NT2/D1 (cell line): ENCODE measurements at regions not wholly inside any gene's neighbourhood (a gene's known extent, or its start where the extent isn't known, plus 50 kb on each side); places are given as distances from the start of the nearest gene placed in this dataset.

Experiments
- DNase-seq: peaks from one replicate; pipeline ENCODE4 v3.0.0-alpha.2; 2011; ENCODE audit warnings: low read depth, low spot score
- H3K27me3 ChIP-seq: 2 replicates; pipeline ENCODE4 v1.6.0; 2011; ENCODE audit warnings: mild to moderate bottlenecking; ENCODE audit not compliant: insufficient read length, insufficient read depth
- H3K36me3 ChIP-seq: 2 replicates; pipeline ENCODE4 v1.6.1; 2011; ENCODE audit warnings: mild to moderate bottlenecking, low read length, mixed read lengths; ENCODE audit not compliant: insufficient read depth, insufficient read length
- H3K4me1 ChIP-seq: 2 replicates; pipeline ENCODE4 v1.5.1; 2011; ENCODE audit not compliant: insufficient read depth, insufficient read length
- H3K4me3 ChIP-seq: 2 replicates; pipeline ENCODE4 v1.5.1; 2011; ENCODE audit warnings: low read depth; ENCODE audit not compliant: insufficient read length
- H3K9ac ChIP-seq: 2 replicates; pipeline ENCODE4 v1.6.0; 2011; ENCODE audit warnings: low read depth; ENCODE audit not compliant: insufficient read length
- H3K9me3 ChIP-seq: 2 replicates; pipeline ENCODE4 v1.5.1; 2011; ENCODE audit warnings: mild to moderate bottlenecking, low read length; ENCODE audit not compliant: insufficient read depth
- SUZ12 ChIP-seq: IDR thresholded peaks from 2 replicates; pipeline ENCODE4 v1.6.1; 2011; ENCODE audit not compliant: insufficient read length, insufficient read depth; ENCODE audit errors: extremely low read depth
- YY1 ChIP-seq: IDR thresholded peaks from 2 replicates; pipeline ENCODE4 v1.6.1; 2011; ENCODE audit not compliant: insufficient read length, insufficient read depth
- ZNF274 ChIP-seq: IDR thresholded peaks from 2 replicates; pipeline ENCODE4 v1.6.1; 2011; ENCODE audit warnings: mild to moderate bottlenecking, low read depth, low read length

GRCh38 chr2:147170932-147171331 lies 673.9 kb upstream of the ACVR2A start:
- no peak overlapping the region for H3K4me3 ChIP-seq
- DNase-seq, result no peak

DNA sequence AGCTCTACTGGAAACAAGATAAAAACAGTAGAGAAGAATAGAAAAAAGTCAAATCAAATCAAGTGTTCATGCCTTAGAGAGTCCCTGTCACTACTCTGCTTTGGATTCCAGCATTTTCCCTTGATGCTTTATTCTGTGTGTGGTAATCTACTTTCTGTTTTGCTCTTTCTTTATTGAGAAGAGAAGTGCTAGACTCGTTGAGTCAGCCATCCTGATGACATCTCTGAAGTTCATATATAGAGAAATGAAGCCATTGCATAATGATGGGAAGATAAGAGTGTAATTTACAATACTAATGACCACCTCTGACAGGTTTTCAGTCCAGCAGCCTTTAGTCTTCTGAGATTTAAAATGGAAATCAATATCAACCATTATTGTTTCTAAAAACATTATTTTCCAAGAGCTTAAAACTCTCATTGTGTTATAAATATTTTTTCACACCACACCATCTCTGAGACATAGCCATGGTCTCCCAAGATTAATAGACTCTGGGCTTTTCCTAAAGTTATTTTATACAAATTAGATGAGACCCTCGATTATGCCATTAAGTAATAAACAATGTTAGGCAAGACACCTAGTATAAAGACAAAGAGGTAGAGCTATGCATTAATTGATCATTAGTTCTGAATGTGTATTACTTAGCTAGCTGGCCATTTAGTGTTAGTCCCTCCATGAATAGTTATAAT lies 679.0 kb upstream of the ACVR2A start:
- no peak for DNase-seq
- Histone ChIP-seq H3K4me3 (no peak overlapping the region), H3K36me3 (no peaks in the 10 kb centered on the region), H3K9ac (no peak overlapping the region), H3K4me1 (no peaks in the 10 kb centered on the region), H3K27me3 (no peaks in the 10 kb centered on the region), H3K9me3 (no peaks in the 10 kb centered on the region)
- TF ChIP-seq SUZ12, result no peak
- TF ChIP-seq ZNF274, result no peak
- no peak for TF ChIP-seq YY1

More at GRCh38 chr2:147170932-147171331, 673.9 kb upstream of the ACVR2A start:
- H3K36me3 ChIP-seq, result no peaks in the 10 kb centered on the region
- H3K27me3 ChIP-seq, result no peaks in the 10 kb centered on the region
- no peaks in the 10 kb centered on the region for H3K9me3 ChIP-seq
- TF ChIP-seq YY1, result no peak
- TF ChIP-seq ZNF274, result no peak
- no peak for TF ChIP-seq SUZ12
- H3K9ac ChIP-seq, result no peak overlapping the region
- no peaks in the 10 kb centered on the region for H3K4me1 ChIP-seq

DNA sequence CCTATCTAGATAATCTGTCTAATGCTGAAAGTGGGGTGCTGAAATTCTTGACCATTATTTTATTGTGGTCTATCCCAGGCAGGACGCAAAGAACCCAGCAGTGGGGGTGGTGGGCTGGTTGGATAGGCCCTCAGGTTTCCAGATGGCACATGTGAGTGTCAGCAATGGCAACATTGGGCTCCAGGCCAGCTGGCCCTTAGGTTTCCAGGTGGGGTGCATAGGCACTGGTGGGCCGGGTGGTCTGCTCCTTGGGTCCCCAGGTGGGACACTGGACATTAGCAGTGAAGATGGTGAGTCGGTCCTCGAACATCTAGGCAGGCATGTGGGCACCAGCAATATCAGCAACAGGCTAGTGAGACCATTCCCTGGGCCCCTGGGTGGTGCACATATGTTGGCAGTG lies 680.3 kb upstream of the ACVR2A start:
- H3K27me3 ChIP-seq, result no peaks in the 10 kb centered on the region
- DNase-seq, result no peak
- H3K9me3 ChIP-seq, result no peaks in the 10 kb centered on the region
- no peak overlapping the region for H3K9ac ChIP-seq
- no peaks in the 10 kb centered on the region for H3K36me3 ChIP-seq
- H3K4me1 ChIP-seq, result no peaks in the 10 kb centered on the region
- H3K4me3 ChIP-seq, result no peak overlapping the region
- TF ChIP-seq ZNF274 (no peak), SUZ12 (no peak), YY1 (no peak)

DNA sequence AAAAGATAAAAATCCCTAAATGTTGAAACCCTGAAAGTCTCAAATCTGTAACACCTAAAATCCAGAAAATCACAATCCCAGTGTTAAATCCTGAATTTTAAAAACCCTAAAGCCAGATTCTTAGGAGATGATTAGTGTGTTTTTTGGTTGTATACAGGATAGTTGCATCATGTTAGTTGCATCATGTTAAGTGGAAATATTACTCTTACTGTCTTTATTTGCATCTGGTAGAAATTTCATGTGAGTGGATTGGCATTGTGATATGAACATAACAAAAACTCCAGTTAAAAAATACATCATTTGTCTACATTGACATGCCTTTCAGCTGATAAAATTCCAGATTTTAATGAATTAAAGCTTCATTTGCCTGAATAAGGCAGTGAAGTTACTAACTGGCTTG lies 683.1 kb upstream of the ACVR2A start:
- TF ChIP-seq YY1 (no peak), SUZ12 (no peak), ZNF274 (no peak)
- no peak for DNase-seq

GRCh38 chr2:147156970-147157369 lies 687.9 kb upstream of the ACVR2A start:
- Histone ChIP-seq H3K27me3 (no peaks in the 10 kb centered on the region), H3K4me3 (no peak overlapping the region), H3K36me3 (no peaks in the 10 kb centered on the region), H3K9ac (no peak overlapping the region), H3K9me3 (no peaks in the 10 kb centered on the region), H3K4me1 (no peaks in the 10 kb centered on the region)
- no peak for DNase-seq
- no peak for TF ChIP-seq YY1

More for the DNA sequence above, 683.1 kb upstream of the ACVR2A start:
- H3K4me1 ChIP-seq, result no peaks in the 10 kb centered on the region
- H3K4me3 ChIP-seq, result no peak overlapping the region
- H3K9me3 ChIP-seq, result no peaks in the 10 kb centered on the region
- no peaks in the 10 kb centered on the region for H3K36me3 ChIP-seq
- H3K9ac ChIP-seq, result no peak overlapping the region
- H3K27me3 ChIP-seq, result no peaks in the 10 kb centered on the region

- TF ChIP-seq SUZ12, result no peak
- no peak for TF ChIP-seq ZNF274
- no peak for TF ChIP-seq YY1
- DNase-seq, result no peak
- Histone ChIP-seq H3K36me3 (no peaks in the 10 kb centered on the region), H3K4me1 (no peaks in the 10 kb centered on the region), H3K27me3 (no peaks in the 10 kb centered on the region), H3K4me3 (no peak overlapping the region), H3K9me3 (peaks cover 20% of the 10 kb centered on the region), H3K9ac (no peak overlapping the region)
Observed at GRCh38 chr2:147150241-147150635, 694.6 kb upstream of the ACVR2A start.

DNA sequence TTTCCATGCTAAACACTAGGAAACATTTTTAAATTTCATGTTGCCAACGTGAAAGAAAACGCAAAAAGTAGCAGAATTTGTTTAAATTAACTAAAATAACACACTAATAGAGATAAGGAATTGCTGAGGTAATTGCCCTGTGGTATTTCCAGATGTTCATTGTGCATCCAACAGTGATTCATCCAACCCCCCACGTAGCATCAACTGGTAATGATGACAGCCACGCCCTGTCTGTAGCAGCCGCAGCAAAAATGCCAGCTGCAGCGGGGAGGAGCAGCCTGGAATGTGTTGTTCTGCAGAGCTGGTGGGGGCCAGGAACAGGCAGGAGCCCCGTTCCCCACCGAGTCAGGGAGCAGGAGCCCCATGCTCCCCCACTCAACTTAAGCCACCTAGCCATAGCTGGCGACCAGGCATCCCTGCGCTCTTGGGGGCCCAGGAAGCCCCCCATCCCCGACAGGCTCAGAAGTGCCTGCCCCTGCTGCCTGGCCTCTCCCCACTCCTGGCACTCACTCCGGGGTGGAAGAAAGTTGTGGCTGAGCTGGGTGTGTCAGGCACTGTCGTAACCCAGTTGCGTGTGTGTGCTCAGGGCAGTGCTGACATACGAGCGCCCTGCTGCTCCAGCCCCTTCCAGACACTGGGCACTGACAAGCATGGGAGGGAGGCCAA lies 695.1 kb upstream of the ACVR2A start:
- no peaks in the 10 kb centered on the region for H3K27me3 ChIP-seq
- H3K4me1 ChIP-seq, result no peaks in the 10 kb centered on the region
- no peak for DNase-seq
- no peak overlapping the region for H3K4me3 ChIP-seq
- H3K36me3 ChIP-seq, result no peaks in the 10 kb centered on the region
- no peak for TF ChIP-seq SUZ12
- peaks cover 20% of the 10 kb centered on the region for H3K9me3 ChIP-seq
- no peak overlapping the region for H3K9ac ChIP-seq

DNA sequence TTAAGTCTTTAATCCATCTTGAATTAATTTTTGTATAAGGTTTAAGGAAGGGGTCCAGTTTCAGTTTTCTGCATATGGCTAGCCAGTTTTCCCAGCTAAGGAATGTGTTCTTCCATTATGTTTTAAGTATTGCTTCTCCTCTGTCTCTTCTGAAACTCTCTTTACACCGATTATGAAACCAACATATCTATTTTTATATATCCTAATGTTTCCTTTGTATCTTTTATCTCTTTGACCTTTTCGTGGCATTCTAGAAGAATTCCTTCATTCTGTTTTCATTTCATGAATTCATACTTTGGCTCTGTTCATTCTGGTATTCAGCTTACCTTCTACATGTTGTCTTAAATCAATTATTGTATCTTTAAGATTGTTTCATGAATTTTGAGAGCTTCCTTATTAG lies 697.0 kb upstream of the ACVR2A start:
- peaks cover 20% of the 10 kb centered on the region for H3K9me3 ChIP-seq
- DNase-seq, result no peak
- H3K36me3 ChIP-seq, result no peaks in the 10 kb centered on the region
- no peaks in the 10 kb centered on the region for H3K27me3 ChIP-seq
- H3K9ac ChIP-seq, result no peak overlapping the region
- H3K4me3 ChIP-seq, result no peak overlapping the region
- TF ChIP-seq ZNF274, result no peak
- TF ChIP-seq YY1, result no peak
- TF ChIP-seq SUZ12, result no peak
- no peaks in the 10 kb centered on the region for H3K4me1 ChIP-seq
